ENCODE measurements at regions not wholly inside any gene's neighbourhood (a gene's known extent, or its start where the extent isn't known, plus 50 kb on each side); places are given as distances from the start of the nearest gene placed in this dataset.

- TF ChIP-seq DPF2 (IDR thresholded peaks at IDR 0.05) (peak; percentile 98), NFYA (IDR thresholded peaks at IDR 0.05; ENCODE audit: borderline replicate concordance, low read depth, low read length) (no peak), RB1 (IDR thresholded peaks at IDR 0.05; ENCODE audit: borderline replicate concordance) (peak; percentile 32; the same call in 1 of the 2 replicates), MYB (IDR thresholded peaks at IDR 0.05; ENCODE audit: borderline replicate concordance, low read depth, low read length) (no peak), NFXL1 (IDR thresholded peaks at IDR 0.05; ENCODE audit: borderline replicate concordance) (no peak), NBN (IDR thresholded peaks at IDR 0.05) (peak; percentile 51), RFX5 (IDR thresholded peaks at IDR 0.05; ENCODE audit: low read depth, low read length) (no peak), IKZF2 (IDR thresholded peaks at IDR 0.05) (peak; percentile 67 to 75; a peak in 2 of 4 replicates), NR2F1 (conservative IDR thresholded peaks at IDR 0.05) (peak; percentile 73), SUPT20H (IDR thresholded peaks at IDR 0.05; ENCODE audit: borderline replicate concordance, control insufficient read depth, low read depth, low read length) (no peak), POLR2AphosphoS5 (IDR thresholded peaks at IDR 0.05; ENCODE audit: low read length) (no peak), PML (IDR thresholded peaks at IDR 0.05; ENCODE audit: low read length) (no peak), ZNF24 (IDR thresholded peaks at IDR 0.05) (peak; percentile 59; the same call in 1 of the 2 replicates), SMARCA5 (IDR thresholded peaks at IDR 0.05) (0 out of 2 replicates have a peak, but pooled peaks have one; percentile 59), BCL3 (IDR thresholded peaks at IDR 0.05; ENCODE audit: borderline replicate concordance, insufficient read depth, low read depth, low read length, poor library complexity, severe bottlenecking) (no peak), NKRF (conservative IDR thresholded peaks at IDR 0.05) (no peak), CBX3 (IDR thresholded peaks at IDR 0.05; ENCODE audit: borderline replicate concordance, low read depth) (no peak), JUND (IDR thresholded peaks at IDR 0.05; ENCODE audit: low read depth, low read length) (peak; percentile 81), NFIC (IDR thresholded peaks at IDR 0.05; ENCODE audit: low read depth, low read length) (peak; percentile 58; the same call in 1 of the 2 replicates), CEBPB (IDR thresholded peaks at IDR 0.05; ENCODE audit: borderline replicate concordance in 1 of 2, low read depth in 2 of 2, low read length in 2 of 2) (no peak), SMC3 (IDR thresholded peaks at IDR 0.05; ENCODE audit: borderline replicate concordance, low read length) (no peak), MTA2 (IDR thresholded peaks at IDR 0.05; ENCODE audit: low read depth) (peak; percentile 94), GATAD2B (conservative IDR thresholded peaks at IDR 0.05; ENCODE audit: low read depth) (no peak), ATF2 (IDR thresholded peaks at IDR 0.05; ENCODE audit: low read length) (no peak), ZNF687 (IDR thresholded peaks at IDR 0.05) (no peak)
Observed at GRCh38 chr7:46139079-46139478, 218.0 kb upstream of the IGFBP3 start (continued).
